GM12875 (cell line): ENCODE measurements at regions not wholly inside any gene's neighbourhood (a gene's known extent, or its start where the extent isn't known, plus 50 kb on each side); places are given as distances from the start of the nearest gene placed in this dataset.

Source experiments
- H3K4me3 ChIP-seq: one replicate; pipeline ENCODE4 v1.5.1; 2011; ENCODE audit warnings: low read depth, low read length, control low read depth
- CTCF ChIP-seq: IDR thresholded peaks from 2 replicates; pipeline ENCODE4 v1.5.1; 2011; ENCODE audit warnings: low read depth, mild to moderate bottlenecking, control low read depth, inconsistent platforms, low read length, moderate library complexity, borderline replicate concordance; ENCODE audit not compliant: insufficient read depth

GRCh38 chr20:39893003-39893685 lies 795.9 kb downstream of the MAFB start:
- H3K4me3 ChIP-seq, result no peak overlapping the region
- no peak for TF ChIP-seq CTCF

GRCh38 chr20:39890697-39891096 lies 798.3 kb downstream of the MAFB start:
- no peak for TF ChIP-seq CTCF
- H3K4me3 ChIP-seq, result no peak overlapping the region

GRCh38 chr20:39888310-39888709 lies 800.7 kb downstream of the MAFB start:
- H3K4me3 ChIP-seq, result no peak overlapping the region
- no peak for TF ChIP-seq CTCF

- no peak overlapping the region for H3K4me3 ChIP-seq
- no peak for TF ChIP-seq CTCF
These were observed 802.3 kb downstream of the MAFB start for GRCh38 chr20:39886650-39887190.

- H3K4me3 ChIP-seq, result no peak overlapping the region
- TF ChIP-seq CTCF, result peak; percentile 62; the same call in 1 of the 2 replicates
These were observed 802.9 kb downstream of the MAFB start for GRCh38 chr20:39885975-39886649.

- H3K4me3 ChIP-seq, result no peak overlapping the region
- no peak for TF ChIP-seq CTCF
These were observed 806.2 kb downstream of the MAFB start for GRCh38 chr20:39882806-39883205.

- TF ChIP-seq CTCF, result peak; percentile 14; the same call in 1 of the 2 replicates
- H3K4me3 ChIP-seq, result no peak overlapping the region
These were observed 808.1 kb downstream of the MAFB start for GRCh38 chr20:39880890-39881289.
